ENCODE measurements at regions not wholly inside any gene's neighbourhood (a gene's known extent, or its start where the extent isn't known, plus 50 kb on each side); places are given as distances from the start of the nearest gene placed in this dataset.

- TF ChIP-seq POLR2A (IDR thresholded peaks at IDR 0.05; ENCODE audit: low read depth, low read length) (no peak), CTCF (IDR thresholded peaks at IDR 0.05; ENCODE audit: extremely low read depth in 1 of 2, insufficient read depth in 1 of 2, low read depth in 1 of 2, low read length in 2 of 2) (no peak), FOS (IDR thresholded peaks at IDR 0.05; ENCODE audit: borderline replicate concordance, insufficient read depth, low read length) (no peak)
Measured at GRCh38 chr2:117470311-117471095, 344.0 kb upstream of the DDX18 start.
